ENCODE measurements at regions not wholly inside any gene's neighbourhood (a gene's known extent, or its start where the extent isn't known, plus 50 kb on each side); places are given as distances from the start of the nearest gene placed in this dataset.
A peak's percentile ranks its signal among the peaks of the same experiment; 100 is the strongest.

DNA sequence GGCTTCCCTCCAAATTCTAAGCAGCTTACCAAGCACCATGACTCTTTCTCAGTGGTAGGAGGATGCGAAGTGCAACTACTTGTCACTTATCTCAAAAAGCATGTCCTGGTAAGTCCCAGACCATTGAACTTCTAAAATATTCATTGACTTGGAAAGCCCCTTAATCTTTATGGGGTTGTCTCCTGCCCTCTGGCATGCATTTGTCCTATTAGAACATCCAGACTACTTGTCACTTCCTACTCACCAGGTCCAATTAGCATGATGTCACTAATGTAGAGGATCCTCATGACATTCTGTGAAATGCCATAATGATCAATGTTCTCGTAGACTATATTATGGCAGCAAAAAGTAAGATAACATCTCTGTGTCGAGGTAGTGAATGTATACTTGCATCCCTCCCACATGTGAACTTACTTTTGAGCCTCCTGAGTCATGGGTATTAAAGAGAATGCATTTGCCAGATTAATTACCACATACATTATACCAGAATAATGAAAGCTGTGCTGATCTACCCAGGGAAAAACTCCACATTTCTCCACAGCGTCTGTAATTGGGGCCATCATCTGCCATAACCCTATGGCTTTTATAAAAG, 63.5 kb upstream of the RAD23B start:
- H3K9me3 ChIP-seq (ENCODE audit: control insufficient read depth in 4 of 4, insufficient read depth in 3 of 4, low read length in 3 of 4), result no peaks in the 10 kb centered on the region
- H3K4me3 ChIP-seq, result no peak overlapping the region
- H3K27ac ChIP-seq (ENCODE audit: low read depth in 1 of 2, low read length in 1 of 2), result no peak overlapping the region
- H3K9ac ChIP-seq (ENCODE audit: insufficient read depth in 1 of 2, low read length in 2 of 2), result no peak overlapping the region
- no peak for DNase-seq
- WGBS, 2 donors, result 90 to 91% methylated on average over 4 of the region's 4 CpGs
- TF ChIP-seq, protein P1, sequence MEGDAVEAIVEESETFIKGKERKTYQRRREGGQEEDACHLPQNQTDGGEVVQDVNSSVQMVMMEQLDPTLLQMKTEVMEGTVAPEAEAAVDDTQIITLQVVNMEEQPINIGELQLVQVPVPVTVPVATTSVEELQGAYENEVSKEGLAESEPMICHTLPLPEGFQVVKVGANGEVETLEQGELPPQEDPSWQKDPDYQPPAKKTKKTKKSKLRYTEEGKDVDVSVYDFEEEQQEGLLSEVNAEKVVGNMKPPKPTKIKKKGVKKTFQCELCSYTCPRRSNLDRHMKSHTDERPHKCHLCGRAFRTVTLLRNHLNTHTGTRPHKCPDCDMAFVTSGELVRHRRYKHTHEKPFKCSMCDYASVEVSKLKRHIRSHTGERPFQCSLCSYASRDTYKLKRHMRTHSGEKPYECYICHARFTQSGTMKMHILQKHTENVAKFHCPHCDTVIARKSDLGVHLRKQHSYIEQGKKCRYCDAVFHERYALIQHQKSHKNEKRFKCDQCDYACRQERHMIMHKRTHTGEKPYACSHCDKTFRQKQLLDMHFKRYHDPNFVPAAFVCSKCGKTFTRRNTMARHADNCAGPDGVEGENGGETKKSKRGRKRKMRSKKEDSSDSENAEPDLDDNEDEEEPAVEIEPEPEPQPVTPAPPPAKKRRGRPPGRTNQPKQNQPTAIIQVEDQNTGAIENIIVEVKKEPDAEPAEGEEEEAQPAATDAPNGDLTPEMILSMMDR (IDR thresholded peaks at IDR 0.05; ENCODE audit: control extremely low read depth, extremely low read depth), result no peak
- no peak for ATAC-seq (ENCODE audit: insufficient read depth, low FRiP score)
- H3K27me3 ChIP-seq (ENCODE audit: control insufficient read depth in 3 of 3, insufficient read depth in 3 of 3, low read length in 2 of 3), result no peaks in the 10 kb centered on the region
- no peaks in the 10 kb centered on the region for H3K36me3 ChIP-seq (ENCODE audit: control insufficient read depth in 4 of 4, insufficient read depth in 4 of 4, low read length in 4 of 4)
- peaks cover 0 to 17% (median 0%) of the 10 kb centered on the region in 5 donors for H3K4me1 ChIP-seq (ENCODE audit: control insufficient read depth in 5 of 5, insufficient read depth in 5 of 5, low read length in 5 of 5)

DNA sequence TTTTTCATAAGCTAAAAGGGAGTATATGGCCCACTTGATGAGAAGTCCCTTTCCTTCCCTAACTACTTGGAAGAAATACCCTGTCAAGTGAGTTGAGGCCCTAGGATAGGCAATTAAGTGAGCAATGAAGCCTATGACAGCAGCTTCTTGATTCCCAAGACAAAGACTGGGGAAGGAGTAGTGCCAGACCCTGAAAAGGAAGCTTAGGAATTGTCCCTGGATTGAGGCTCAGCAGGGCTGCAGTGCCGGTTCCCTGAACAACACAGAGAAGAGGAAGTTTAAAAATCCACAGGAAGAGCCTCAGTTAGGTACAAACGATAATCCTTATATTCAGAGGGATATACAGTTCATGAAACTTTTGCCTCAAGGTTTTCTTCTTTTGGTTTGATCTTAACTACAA, 61.8 kb upstream of the RAD23B start:
- Histone ChIP-seq H3K27ac (ENCODE audit: low read depth in 1 of 2, low read length in 1 of 2) (no peak overlapping the region), H3K9ac (ENCODE audit: insufficient read depth in 1 of 2, low read length in 2 of 2) (no peak overlapping the region), H3K27me3 (ENCODE audit: control insufficient read depth in 3 of 3, insufficient read depth in 3 of 3, low read length in 2 of 3) (no peaks in the 10 kb centered on the region), H3K9me3 (ENCODE audit: control insufficient read depth in 4 of 4, insufficient read depth in 3 of 4, low read length in 3 of 4) (no peaks in the 10 kb centered on the region), H3K36me3 (ENCODE audit: control insufficient read depth in 4 of 4, insufficient read depth in 4 of 4, low read length in 4 of 4) (no peaks in the 10 kb centered on the region), H3K4me3 (no peak overlapping the region), H3K4me1 (ENCODE audit: control insufficient read depth in 5 of 5, insufficient read depth in 5 of 5, low read length in 5 of 5) (peaks cover 0 to 17% (median 0%) of the 10 kb centered on the region in 5 donors)
- DNase-seq, result peak in 2 of 3 donors; percentile 27 to 33
- WGBS, 2 donors, result 15 to 38% methylated on average over 2 of the region's 2 CpGs
- TF ChIP-seq, protein P1 (IDR thresholded peaks at IDR 0.05; ENCODE audit: control extremely low read depth, extremely low read depth), result no peak
- ATAC-seq (ENCODE audit: insufficient read depth, low FRiP score), result no peak

DNA sequence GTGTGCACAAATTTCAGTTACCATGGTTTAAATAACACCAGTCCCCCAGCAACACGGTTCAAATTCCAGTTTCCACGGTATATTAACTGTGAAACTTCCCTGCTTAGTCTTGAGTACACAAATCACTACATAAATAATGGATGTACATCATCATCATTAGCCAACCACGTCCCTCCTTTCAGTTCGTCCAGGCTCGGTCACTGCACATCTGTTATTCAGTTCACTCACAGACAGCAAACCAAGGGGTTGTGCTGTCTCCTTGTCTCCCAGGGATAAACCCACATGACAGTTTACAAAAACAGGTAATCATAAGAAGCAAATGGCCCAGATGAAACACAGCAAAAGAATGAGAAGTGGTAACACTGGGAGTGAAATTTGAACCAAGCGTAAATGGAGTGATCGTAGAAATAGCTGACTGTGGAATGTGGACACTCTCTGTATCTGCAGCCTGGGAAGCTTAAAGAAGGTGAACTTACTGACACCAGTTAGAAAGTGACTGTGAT, 61.0 kb upstream of the RAD23B start:
- Histone ChIP-seq H3K4me1 (ENCODE audit: control insufficient read depth in 5 of 5, insufficient read depth in 5 of 5, low read length in 5 of 5) (peaks cover 0 to 17% (median 0%) of the 10 kb centered on the region in 5 donors), H3K36me3 (ENCODE audit: control insufficient read depth in 4 of 4, insufficient read depth in 4 of 4, low read length in 4 of 4) (no peaks in the 10 kb centered on the region), H3K27me3 (ENCODE audit: control insufficient read depth in 3 of 3, insufficient read depth in 3 of 3, low read length in 2 of 3) (no peaks in the 10 kb centered on the region), H3K9me3 (ENCODE audit: control insufficient read depth in 4 of 4, insufficient read depth in 3 of 4, low read length in 3 of 4) (no peaks in the 10 kb centered on the region), H3K27ac (ENCODE audit: low read depth in 1 of 2, low read length in 1 of 2) (no peak overlapping the region), H3K9ac (ENCODE audit: insufficient read depth in 1 of 2, low read length in 2 of 2) (peak overlapping the region; percentile 33 to 88), H3K4me3 (no peak overlapping the region)
- DNase-seq (peak; percentile 64 to 86 (median 79)), ATAC-seq (ENCODE audit: insufficient read depth, low FRiP score) (no peak)
- TF ChIP-seq, protein P1 (IDR thresholded peaks at IDR 0.05; ENCODE audit: control extremely low read depth, extremely low read depth), result no peak
- WGBS, 2 donors, result 56 to 71% methylated on average over 7 of the region's 7 CpGs

DNA sequence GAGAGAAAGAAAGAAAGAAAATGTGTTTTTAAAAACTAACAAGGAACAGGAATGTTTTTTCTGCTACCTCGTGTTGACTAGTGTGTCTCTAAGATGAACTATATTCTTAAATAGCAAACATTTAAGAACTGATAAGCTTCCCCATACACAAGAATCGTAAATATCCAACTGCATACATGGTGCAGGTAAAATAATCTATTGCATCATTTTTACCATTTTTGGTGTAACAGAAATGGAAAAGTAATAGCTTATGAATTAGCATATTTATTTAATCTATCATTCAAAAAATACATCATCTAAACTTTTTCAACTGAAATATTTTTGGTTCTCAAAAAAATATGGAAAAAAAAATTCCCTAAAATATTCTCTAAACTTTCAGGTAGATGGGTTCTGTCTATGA, 59.7 kb upstream of the RAD23B start:
- Histone ChIP-seq H3K27ac (ENCODE audit: low read depth in 1 of 2, low read length in 1 of 2) (no peak overlapping the region), H3K9ac (ENCODE audit: insufficient read depth in 1 of 2, low read length in 2 of 2) (no peak overlapping the region), H3K4me1 (ENCODE audit: control insufficient read depth in 5 of 5, insufficient read depth in 5 of 5, low read length in 5 of 5) (peaks cover 0 to 27% (median 7%) of the 10 kb centered on the region in 5 donors), H3K27me3 (ENCODE audit: control insufficient read depth in 3 of 3, insufficient read depth in 3 of 3, low read length in 2 of 3) (no peaks in the 10 kb centered on the region), H3K36me3 (ENCODE audit: control insufficient read depth in 4 of 4, insufficient read depth in 4 of 4, low read length in 4 of 4) (no peaks in the 10 kb centered on the region), H3K4me3 (no peak overlapping the region), H3K9me3 (ENCODE audit: control insufficient read depth in 4 of 4, insufficient read depth in 3 of 4, low read length in 3 of 4) (no peaks in the 10 kb centered on the region)
- 78 to 83% methylated on average over 2 of the region's 2 CpGs for whole genome bisulfite sequencing, 2 donors
- TF ChIP-seq, protein P1 (IDR thresholded peaks at IDR 0.05; ENCODE audit: control extremely low read depth, extremely low read depth), result no peak
- ATAC-seq (ENCODE audit: insufficient read depth, low FRiP score) (no peak), DNase-seq (no peak)

Measured in lung (tissue), 11 donors.